Stimulated activated naive CD8-positive, alpha-beta T cell treated with anti-CD3 and anti-CD28 coated beads, Interleukin-15, Interleukin-2, amounts not matched to agents 100 U/mL and 50 U/mL, for 24 hours (primary cell): ENCODE measurements at regions not wholly inside any gene's neighbourhood (a gene's known extent, or its start where the extent isn't known, plus 50 kb on each side); places are given as distances from the start of the nearest gene placed in this dataset.

Source experiments
- ATAC-seq: fragments of 150-1000 bp; cut with Tn5 transposase; one replicate; pipeline ENCODE4 v1.10.0; 2021
- DNase-seq: peaks from one replicate; pipeline ENCODE4 v3.0.0; 2021

- ATAC-seq = no peak
- DNase-seq = no peak
These were observed 315.7 kb upstream of the C11orf87 start for GRCh38 chr11:109106151-109106906.

- no peak for ATAC-seq
- no peak for DNase-seq
These were observed 312.8 kb upstream of the C11orf87 start for GRCh38 chr11:109109150-109109549.

- ATAC-seq (no peak), DNase-seq (no peak)
These were observed 312.2 kb upstream of the C11orf87 start for GRCh38 chr11:109109571-109110315.

GRCh38 chr11:109112261-109112660, 309.7 kb upstream of the C11orf87 start:
- DNase-seq (no peak), ATAC-seq (no peak)

GRCh38 chr11:109112821-109113280, 309.1 kb upstream of the C11orf87 start:
- no peak for ATAC-seq

GRCh38 chr11:109120341-109120740, 301.6 kb upstream of the C11orf87 start:
- DNase-seq (no peak), ATAC-seq (no peak)

More at GRCh38 chr11:109112821-109113280, 309.1 kb upstream of the C11orf87 start:
- DNase-seq = no peak

GRCh38 chr11:109121173-109121932, 300.6 kb upstream of the C11orf87 start:
- ATAC-seq (no peak), DNase-seq (no peak)

- no peak for DNase-seq
- no peak for ATAC-seq
These were observed 297.9 kb upstream of the C11orf87 start for GRCh38 chr11:109123816-109124787.

- DNase-seq (no peak), ATAC-seq (no peak)
These were observed 291.1 kb upstream of the C11orf87 start for GRCh38 chr11:109130910-109131309.

- peak; percentile 28 for ATAC-seq
- no peak for DNase-seq
These were observed 289.5 kb upstream of the C11orf87 start for GRCh38 chr11:109132539-109132938.

GRCh38 chr11:109133159-109133558, 288.8 kb upstream of the C11orf87 start:
- DNase-seq = no peak
- ATAC-seq = no peak

- no peak for ATAC-seq
- DNase-seq = no peak
These were observed 286.4 kb upstream of the C11orf87 start for GRCh38 chr11:109135627-109136026.

GRCh38 chr11:109138196-109138595, 283.8 kb upstream of the C11orf87 start:
- ATAC-seq = no peak
- DNase-seq = no peak

- no peak for ATAC-seq
These were observed 281.6 kb upstream of the C11orf87 start for GRCh38 chr11:109140426-109140825.

GRCh38 chr11:109140857-109141515, 281.0 kb upstream of the C11orf87 start:
- DNase-seq = no peak
- no peak for ATAC-seq

More at GRCh38 chr11:109140426-109140825, 281.6 kb upstream of the C11orf87 start:
- no peak for DNase-seq

- no peak for ATAC-seq
- no peak for DNase-seq
These were observed 276.7 kb upstream of the C11orf87 start for GRCh38 chr11:109145287-109145686.

GRCh38 chr11:109147726-109148125, 274.3 kb upstream of the C11orf87 start:
- ATAC-seq (no peak), DNase-seq (no peak)

- ATAC-seq (no peak), DNase-seq (no peak)
These were observed 273.3 kb upstream of the C11orf87 start for GRCh38 chr11:109148669-109149068.

- DNase-seq (no peak), ATAC-seq (no peak)
These were observed 271.4 kb upstream of the C11orf87 start for GRCh38 chr11:109150581-109150980.

GRCh38 chr11:109153836-109154235, 268.2 kb upstream of the C11orf87 start:
- no peak for DNase-seq
- no peak for ATAC-seq

- no peak for DNase-seq
- ATAC-seq = no peak
These were observed 266.7 kb upstream of the C11orf87 start for GRCh38 chr11:109155291-109155690.
